Prostate gland (tissue), 2 donors: ENCODE measurements at regions not wholly inside any gene's neighbourhood (a gene's known extent, or its start where the extent isn't known, plus 50 kb on each side); places are given as distances from the start of the nearest gene placed in this dataset.

Experiments
- DNase-seq: peaks from one replicate; pipeline ENCODE4 v3.0.0-alpha.2; 2019; ENCODE audit warnings: low spot score
- H3K27ac ChIP-seq, 2 donors: fragments of 200-600 bp; sonication (generic); 2 replicates each; pipeline ENCODE4 v1.5.1; 2017 to 2019
- H3K27me3 ChIP-seq: fragments of 200-600 bp; sonication (generic); replicated peaks from 2 replicates; pipeline ENCODE4 v1.5.1; 2019; ENCODE audit not compliant: insufficient read depth
- H3K36me3 ChIP-seq, 2 donors: fragments of 200-600 bp; sonication (generic); 1 replicate in 1 of 2; 2 replicates in 1 of 2; pipeline versions ENCODE4 v1.5.1 to v1.8.1; 2017 to 2019
- H3K4me1 ChIP-seq: fragments of 200-600 bp; sonication (generic); replicated peaks from 2 replicates; pipeline ENCODE4 v1.5.1; 2019
- H3K4me3 ChIP-seq, 2 donors: fragments of 200-600 bp; sonication (generic); 2 replicates each; pipeline ENCODE4 v1.5.1; 2017 to 2019
- H3K9me3 ChIP-seq: fragments of 200-600 bp; sonication (generic); 2 replicates; pipeline ENCODE4 v1.5.1; 2017
- POLR2A ChIP-seq: fragments of 450-650 bp; IDR thresholded peaks from one replicate; pipeline ENCODE4 v1.6.1; 2016; ENCODE audit warnings: antibody characterized with exemption, mild to moderate bottlenecking
- POLR2AphosphoS5 ChIP-seq: sonication (generic); formaldehyde crosslinking; IDR thresholded peaks from one replicate; pipeline ENCODE4 v1.6.1; 2017; ENCODE audit warnings: antibody characterized with exemption
- WGBS: methylation state at CpG from one replicate; pipeline ENCODE4 v1.1.5; 2018; 5-methylcytosine and 5-hydroxymethylcytosine counted together
- intact Hi-C: fragments of 100-400 bp; cut with DNase I; formaldehyde crosslinking; loops from one replicate; pipeline ENCODE4 v1.14.2; 2022
- TF ChIP-seq, protein P1 (sequence below), 4 experiments: fragments of 200-600 bp in 2 of 4; fragments of 450-650 bp in 2 of 4; sonication (generic) in 2 of 4; IDR thresholded peaks; 1 replicate in 3 of 4; 2 replicates in 1 of 4; pipeline ENCODE4 v1.5.1; 2016 to 2019; ENCODE audit warnings: antibody characterized with exemption in 4 of 4, mild to moderate bottlenecking in 2 of 4, moderate library complexity in 2 of 4

- no peaks in the 10 kb centered on the region for H3K9me3 ChIP-seq
- TF ChIP-seq, protein P1, sequence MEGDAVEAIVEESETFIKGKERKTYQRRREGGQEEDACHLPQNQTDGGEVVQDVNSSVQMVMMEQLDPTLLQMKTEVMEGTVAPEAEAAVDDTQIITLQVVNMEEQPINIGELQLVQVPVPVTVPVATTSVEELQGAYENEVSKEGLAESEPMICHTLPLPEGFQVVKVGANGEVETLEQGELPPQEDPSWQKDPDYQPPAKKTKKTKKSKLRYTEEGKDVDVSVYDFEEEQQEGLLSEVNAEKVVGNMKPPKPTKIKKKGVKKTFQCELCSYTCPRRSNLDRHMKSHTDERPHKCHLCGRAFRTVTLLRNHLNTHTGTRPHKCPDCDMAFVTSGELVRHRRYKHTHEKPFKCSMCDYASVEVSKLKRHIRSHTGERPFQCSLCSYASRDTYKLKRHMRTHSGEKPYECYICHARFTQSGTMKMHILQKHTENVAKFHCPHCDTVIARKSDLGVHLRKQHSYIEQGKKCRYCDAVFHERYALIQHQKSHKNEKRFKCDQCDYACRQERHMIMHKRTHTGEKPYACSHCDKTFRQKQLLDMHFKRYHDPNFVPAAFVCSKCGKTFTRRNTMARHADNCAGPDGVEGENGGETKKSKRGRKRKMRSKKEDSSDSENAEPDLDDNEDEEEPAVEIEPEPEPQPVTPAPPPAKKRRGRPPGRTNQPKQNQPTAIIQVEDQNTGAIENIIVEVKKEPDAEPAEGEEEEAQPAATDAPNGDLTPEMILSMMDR (IDR thresholded peaks at IDR 0.05), result no peak
- TF ChIP-seq POLR2A, result no peak
- no peak for TF ChIP-seq POLR2AphosphoS5
- no peaks in the 10 kb centered on the region for H3K36me3 ChIP-seq
- 56% methylated on average over 3 of the region's 3 CpGs for WGBS
- H3K4me1 ChIP-seq, result no peaks in the 10 kb centered on the region
- DNase-seq, result no peak
- H3K27ac ChIP-seq, result no peak overlapping the region
- H3K4me3 ChIP-seq, result no peak overlapping the region
- no peaks in the 10 kb centered on the region for H3K27me3 ChIP-seq
- intact Hi-C loops, result no loop called here
These were observed 359.4 kb upstream of the FOXG1 start for GRCh38 chr14:28407031-28407825.

- Histone ChIP-seq H3K4me3 (no peak overlapping the region), H3K4me1 (no peaks in the 10 kb centered on the region), H3K36me3 (no peaks in the 10 kb centered on the region), H3K9me3 (no peaks in the 10 kb centered on the region), H3K27me3 (no peaks in the 10 kb centered on the region), H3K27ac (no peak overlapping the region)
- DNase-seq, result no peak
- TF ChIP-seq POLR2A (no peak), POLR2AphosphoS5 (no peak)
- TF ChIP-seq, protein P1 (IDR thresholded peaks at IDR 0.05), result no peak
- 58% methylated on average over 3 of the region's 3 CpGs for WGBS
- intact Hi-C loops, result no loop called here
These were observed 358.6 kb upstream of the FOXG1 start for GRCh38 chr14:28407996-28408395.

GRCh38 chr14:28412077-28412476 lies 354.5 kb upstream of the FOXG1 start:
- H3K36me3 ChIP-seq, result no peaks in the 10 kb centered on the region
- H3K27ac ChIP-seq, result no peak overlapping the region
- no peaks in the 10 kb centered on the region for H3K9me3 ChIP-seq
- H3K4me3 ChIP-seq, result no peak overlapping the region
- no peaks in the 10 kb centered on the region for H3K4me1 ChIP-seq
- 71% methylated on average over 3 of the region's 3 CpGs for WGBS
- TF ChIP-seq POLR2AphosphoS5 (no peak), POLR2A (no peak)
- TF ChIP-seq, protein P1 (IDR thresholded peaks at IDR 0.05), result no peak
- DNase-seq, result no peak
- H3K27me3 ChIP-seq, result no peaks in the 10 kb centered on the region
- intact Hi-C loops, result no loop called here

- intact Hi-C loops, result no loop called here
- TF ChIP-seq, protein P1 (IDR thresholded peaks at IDR 0.05), result no peak
- no peak for TF ChIP-seq POLR2A
- no peak for TF ChIP-seq POLR2AphosphoS5
These were observed 339.6 kb upstream of the FOXG1 start for GRCh38 chr14:28426960-28427359.

GRCh38 chr14:28436821-28437220 lies 329.8 kb upstream of the FOXG1 start:
- Histone ChIP-seq H3K36me3 (no peaks in the 10 kb centered on the region), H3K4me1 (no peaks in the 10 kb centered on the region), H3K27me3 (no peaks in the 10 kb centered on the region), H3K9me3 (no peaks in the 10 kb centered on the region), H3K27ac (no peak overlapping the region), H3K4me3 (no peak overlapping the region)
- WGBS, result 73% methylated on average over 2 of the region's 2 CpGs
- TF ChIP-seq POLR2AphosphoS5 (no peak), POLR2A (no peak)
- TF ChIP-seq, protein P1 (IDR thresholded peaks at IDR 0.05), result no peak
- intact Hi-C loops, result no loop called here
- no peak for DNase-seq

More at GRCh38 chr14:28426960-28427359, 339.6 kb upstream of the FOXG1 start:
- Histone ChIP-seq H3K4me3 (no peak overlapping the region), H3K27me3 (no peaks in the 10 kb centered on the region), H3K27ac (no peak overlapping the region), H3K4me1 (no peaks in the 10 kb centered on the region), H3K9me3 (no peaks in the 10 kb centered on the region), H3K36me3 (no peaks in the 10 kb centered on the region)
- no peak for DNase-seq
